ENCODE measurements at regions not wholly inside any gene's neighbourhood (a gene's known extent, or its start where the extent isn't known, plus 50 kb on each side); places are given as distances from the start of the nearest gene placed in this dataset.

DNA sequence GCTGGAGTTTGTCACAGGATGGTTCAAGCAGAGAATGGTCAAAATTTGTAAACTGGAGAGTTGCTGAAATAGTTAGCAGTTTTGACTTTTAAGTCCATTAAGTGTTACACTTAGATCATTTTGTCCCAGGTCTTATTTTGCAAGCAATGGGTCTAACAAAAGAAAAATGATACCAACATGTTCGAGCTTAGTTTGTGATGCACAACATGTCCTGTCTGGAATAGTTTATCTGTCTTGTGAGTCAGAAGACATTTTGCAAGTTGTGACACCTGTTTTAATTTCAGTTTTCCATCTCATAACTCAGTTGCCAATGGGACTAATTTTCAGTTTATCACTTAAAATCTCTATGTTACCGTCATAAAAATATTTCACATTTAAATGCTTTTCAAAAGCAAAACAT is 929.8 kb downstream of the CDH18 start:
- TF ChIP-seq, protein P1, sequence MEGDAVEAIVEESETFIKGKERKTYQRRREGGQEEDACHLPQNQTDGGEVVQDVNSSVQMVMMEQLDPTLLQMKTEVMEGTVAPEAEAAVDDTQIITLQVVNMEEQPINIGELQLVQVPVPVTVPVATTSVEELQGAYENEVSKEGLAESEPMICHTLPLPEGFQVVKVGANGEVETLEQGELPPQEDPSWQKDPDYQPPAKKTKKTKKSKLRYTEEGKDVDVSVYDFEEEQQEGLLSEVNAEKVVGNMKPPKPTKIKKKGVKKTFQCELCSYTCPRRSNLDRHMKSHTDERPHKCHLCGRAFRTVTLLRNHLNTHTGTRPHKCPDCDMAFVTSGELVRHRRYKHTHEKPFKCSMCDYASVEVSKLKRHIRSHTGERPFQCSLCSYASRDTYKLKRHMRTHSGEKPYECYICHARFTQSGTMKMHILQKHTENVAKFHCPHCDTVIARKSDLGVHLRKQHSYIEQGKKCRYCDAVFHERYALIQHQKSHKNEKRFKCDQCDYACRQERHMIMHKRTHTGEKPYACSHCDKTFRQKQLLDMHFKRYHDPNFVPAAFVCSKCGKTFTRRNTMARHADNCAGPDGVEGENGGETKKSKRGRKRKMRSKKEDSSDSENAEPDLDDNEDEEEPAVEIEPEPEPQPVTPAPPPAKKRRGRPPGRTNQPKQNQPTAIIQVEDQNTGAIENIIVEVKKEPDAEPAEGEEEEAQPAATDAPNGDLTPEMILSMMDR (IDR thresholded peaks at IDR 0.05; ENCODE audit: poor library complexity), result no peak
- no peak for TF ChIP-seq EZH2 (IDR thresholded peaks at IDR 0.05; ENCODE audit: borderline replicate concordance)
